H9 (cell line): ENCODE measurements at regions not wholly inside any gene's neighbourhood (a gene's known extent, or its start where the extent isn't known, plus 50 kb on each side); places are given as distances from the start of the nearest gene placed in this dataset.

Experiments
- DNase-seq: peaks from one replicate; pipeline ENCODE4 v3.0.0-alpha.2; 2017
- H2AFZ ChIP-seq: one replicate; pipeline ENCODE4 v1.6.1; 2013; ENCODE audit warnings: mild to moderate bottlenecking, low read length, control low read depth, moderate library complexity
- H2AK5ac ChIP-seq: 2 replicates; pipeline ENCODE4 v1.6.1; 2013; ENCODE audit warnings: low read length, control low read depth, mixed read lengths; ENCODE audit not compliant: insufficient read length
- H2BK120ac ChIP-seq: one replicate; pipeline ENCODE4 v1.6.1; 2013; ENCODE audit warnings: low read depth, mild to moderate bottlenecking, low read length, control low read depth, inconsistent platforms; ENCODE audit not compliant: poor library complexity, severe bottlenecking
- H2BK12ac ChIP-seq: 2 replicates; pipeline ENCODE4 v1.6.1; 2013; ENCODE audit warnings: low read length, control low read depth, mixed read lengths, low read depth; ENCODE audit not compliant: insufficient read length
- H2BK15ac ChIP-seq: 2 replicates; pipeline ENCODE4 v1.6.1; 2013; ENCODE audit warnings: low read depth, low read length, control low read depth
- H2BK20ac ChIP-seq: one replicate; pipeline ENCODE4 v1.6.1; 2013; ENCODE audit warnings: low read depth, mild to moderate bottlenecking, low read length, control low read depth, inconsistent platforms; ENCODE audit not compliant: poor library complexity, severe bottlenecking
- H2BK5ac ChIP-seq: 2 replicates; pipeline ENCODE4 v1.6.1; 2013; ENCODE audit warnings: low read length, control low read depth, mixed read lengths; ENCODE audit not compliant: insufficient read length
- H3K14ac ChIP-seq: 2 replicates; pipeline ENCODE4 v1.6.1; 2013; ENCODE audit warnings: low read length, control low read depth; ENCODE audit not compliant: insufficient read depth
- H3K18ac ChIP-seq: 2 replicates; pipeline ENCODE4 v1.6.1; 2013; ENCODE audit warnings: low read depth, mild to moderate bottlenecking, mixed read lengths, low read length, control low read depth; ENCODE audit not compliant: insufficient read length
- H3K23ac ChIP-seq: 2 replicates; pipeline ENCODE4 v1.6.1; 2013; ENCODE audit warnings: low read length, control low read depth, mixed read lengths, low read depth; ENCODE audit not compliant: insufficient read length
- H3K23me2 ChIP-seq: 2 replicates; pipeline ENCODE4 v1.6.1; 2013; ENCODE audit warnings: low read depth, mild to moderate bottlenecking, mixed read lengths, low read length, control low read depth; ENCODE audit not compliant: insufficient read length, poor library complexity, severe bottlenecking
- H3K27ac ChIP-seq: 2 replicates; pipeline ENCODE4 v1.5.1; 2013; ENCODE audit warnings: low read length, control low read depth, mixed read lengths, low read depth; ENCODE audit not compliant: insufficient read length
- H3K27me3 ChIP-seq: 2 replicates; pipeline ENCODE4 v1.6.1; 2013; ENCODE audit warnings: low read length, control low read depth, inconsistent platforms; ENCODE audit not compliant: insufficient read depth
- H3K4ac ChIP-seq: 2 replicates; pipeline ENCODE4 v1.6.1; 2013; ENCODE audit warnings: low read depth, mild to moderate bottlenecking, control low read depth, inconsistent platforms, low read length, moderate library complexity
- H3K4me1 ChIP-seq: 2 replicates; pipeline ENCODE4 v1.6.1; 2013; ENCODE audit warnings: low read length, control low read depth, inconsistent platforms; ENCODE audit not compliant: insufficient read depth
- H3K4me2 ChIP-seq: 2 replicates; pipeline ENCODE4 v1.6.1; 2013; ENCODE audit warnings: low read length, control low read depth, mixed read lengths; ENCODE audit not compliant: insufficient read length, insufficient read depth
- H3K56ac ChIP-seq: 2 replicates; pipeline ENCODE4 v1.6.1; 2013; ENCODE audit warnings: low read depth, mild to moderate bottlenecking, mixed read lengths, low read length, control low read depth; ENCODE audit not compliant: insufficient read length
- H3K79me1 ChIP-seq: 2 replicates; pipeline ENCODE4 v1.6.1; 2013; ENCODE audit warnings: low read depth, mild to moderate bottlenecking, moderate library complexity, low read length, control low read depth, inconsistent platforms; ENCODE audit not compliant: insufficient read depth, poor library complexity, severe bottlenecking
- H3K79me2 ChIP-seq: 2 replicates; pipeline ENCODE4 v1.6.1; 2013; ENCODE audit warnings: low read length, control low read depth, inconsistent platforms; ENCODE audit not compliant: insufficient read depth
- H3K9ac ChIP-seq: 2 replicates; pipeline ENCODE4 v1.6.1; 2013; ENCODE audit warnings: low read length, control low read depth, mixed read lengths; ENCODE audit not compliant: insufficient read length; ENCODE audit errors: extremely low read depth
- H3K9me3 ChIP-seq: one replicate; pipeline ENCODE4 v1.6.1; 2013; ENCODE audit warnings: low read depth, low read length, inconsistent platforms; ENCODE audit not compliant: control insufficient read depth
- H3T11ph ChIP-seq: one replicate; pipeline ENCODE4 v1.6.1; 2013; ENCODE audit warnings: mild to moderate bottlenecking, low read length, control low read depth, inconsistent platforms
- H4K20me1 ChIP-seq: one replicate; pipeline ENCODE4 v1.6.1; 2013; ENCODE audit not compliant: control insufficient read depth, insufficient read length, insufficient read depth
- H4K5ac ChIP-seq: 2 replicates; pipeline ENCODE4 v1.6.1; 2013; ENCODE audit warnings: low read depth, mild to moderate bottlenecking, mixed read lengths, low read length, control low read depth; ENCODE audit not compliant: insufficient read length
- H4K8ac ChIP-seq: replicated peaks from 2 replicates; pipeline ENCODE4 v1.6.1; 2013; ENCODE audit warnings: low read length, control low read depth, mixed read lengths, low read depth; ENCODE audit not compliant: insufficient read length
- H4K91ac ChIP-seq: 2 replicates; pipeline ENCODE4 v1.6.1; 2013; ENCODE audit warnings: low read depth, mild to moderate bottlenecking, moderate library complexity, mixed read lengths, low read length, control low read depth; ENCODE audit not compliant: insufficient read length
- H3K27ac Mint-ChIP-seq, 3 experiments: 2 replicates in 2 of 3; 3 replicates in 1 of 3; pipeline ENCODE4 v1.8.0; 2020 to 2021; ENCODE audit warnings: mixed read lengths in 3 of 3, mild to moderate bottlenecking in 1 of 3, moderate library complexity in 1 of 3
- H3K27me3 Mint-ChIP-seq: 2 replicates; pipeline ENCODE4 v1.8.0; 2021; ENCODE audit warnings: low read depth, mild to moderate bottlenecking, moderate library complexity, mixed read lengths
- H3K36me3 Mint-ChIP-seq, 3 experiments: 2 replicates in 2 of 3; 3 replicates in 1 of 3; pipeline ENCODE4 v1.8.0; 2020 to 2021; ENCODE audit warnings: low read depth in 3 of 3, mixed read lengths in 3 of 3; ENCODE audit not compliant: insufficient read depth in 1 of 3
- H3K4me1 Mint-ChIP-seq, 2 experiments: 2 replicates each; pipeline ENCODE4 v1.8.0; 2020; ENCODE audit warnings: mixed read lengths in 2 of 2
- H3K4me3 Mint-ChIP-seq, 2 experiments: 2 replicates in 1 of 2; 3 replicates in 1 of 2; pipeline ENCODE4 v1.8.0; 2020 to 2021; ENCODE audit warnings: mild to moderate bottlenecking in 2 of 2, mixed read lengths in 2 of 2, moderate library complexity in 1 of 2
- H3K9me3 Mint-ChIP-seq, 2 experiments: 2 replicates in 1 of 2; 3 replicates in 1 of 2; pipeline ENCODE4 v1.8.0; 2020; ENCODE audit warnings: mild to moderate bottlenecking in 2 of 2, mixed read lengths in 2 of 2, moderate library complexity in 1 of 2
- WGBS: extraction: QIAGEN DNeasy Blood & Tissue Kit; methylation state at CpG from one replicate; pipeline ENCODE4 v1.1.7; 2013; ENCODE audit warnings: missing lambda C conversion rate, low lambda C conversion rate, mixed read lengths; ENCODE audit not compliant: insufficient read length; ENCODE audit errors: extremely low coverage; 5-methylcytosine and 5-hydroxymethylcytosine counted together
- TF ChIP-seq, protein P1 (sequence below): fragments of 200-600 bp; sonication (generic); conservative IDR thresholded peaks from 3 replicates; pipeline ENCODE4 v1.8.0; 2021; ENCODE audit warnings: antibody characterized with exemption, mild to moderate bottlenecking

DNA sequence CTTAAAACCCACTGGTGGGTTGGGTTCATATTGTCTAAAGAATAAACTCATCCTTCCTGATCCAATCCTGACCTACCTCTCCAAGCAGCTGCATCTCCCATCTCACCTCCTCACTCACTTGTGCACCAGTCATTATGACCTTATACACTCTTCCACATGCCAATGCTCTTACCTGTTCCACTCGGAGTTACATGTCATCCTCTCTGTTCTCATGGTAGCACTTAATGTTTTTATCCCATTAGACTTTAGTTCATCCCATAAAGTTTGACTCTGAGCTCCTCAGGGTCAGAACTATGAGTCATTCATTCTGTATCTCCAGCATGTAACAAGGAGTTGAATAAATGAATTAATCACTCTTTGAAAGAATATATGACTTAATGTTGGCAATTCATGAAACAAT, 330.2 kb downstream of the KLF12 start:
- Histone ChIP-seq H3K79me2 (no peaks in the 10 kb centered on the region), H3T11ph (no peak overlapping the region), H3K9ac (no peak overlapping the region), H3K14ac (no peak overlapping the region), H3K56ac (no peak overlapping the region), H3K27me3 (no peaks in the 10 kb centered on the region), H4K20me1 (no peaks in the 10 kb centered on the region), H3K23me2 (no peaks in the 10 kb centered on the region), H4K91ac (no peak overlapping the region), H2BK20ac (no peak overlapping the region), H2BK15ac (no peak overlapping the region), H3K4me1 (no peaks in the 10 kb centered on the region), H3K23ac (no peak overlapping the region), H3K4ac (no peak overlapping the region), H4K5ac (no peak overlapping the region), H2BK12ac (no peak overlapping the region), H2AK5ac (no peak overlapping the region), H3K79me1 (no peaks in the 10 kb centered on the region), H2AFZ (no peak overlapping the region), H4K8ac (no peak overlapping the region), H3K9me3 (no peaks in the 10 kb centered on the region), H2BK5ac (no peak overlapping the region), H2BK120ac (no peak overlapping the region), H3K18ac (no peak overlapping the region), H3K27ac (no peak overlapping the region), H3K4me2 (no peak overlapping the region)
- WGBS = no CpG with 5 or more reads among the region's 1 CpG
- Mint-ChIP-seq H3K4me1 (peaks cover 0 to 5% of the 10 kb centered on the region in 2 experiments; a peak in 3 of 4 replicates), H3K27me3 (no peaks in the 10 kb centered on the region), H3K4me3 (no peak overlapping the region), H3K27ac (no peak overlapping the region), H3K36me3 (peaks cover 0 to under 1% (median 0%) of the 10 kb centered on the region in 3 experiments; a peak in 1 of 7 replicates), H3K9me3 (no peaks in the 10 kb centered on the region)
- no peak for DNase-seq
- TF ChIP-seq, protein P1, sequence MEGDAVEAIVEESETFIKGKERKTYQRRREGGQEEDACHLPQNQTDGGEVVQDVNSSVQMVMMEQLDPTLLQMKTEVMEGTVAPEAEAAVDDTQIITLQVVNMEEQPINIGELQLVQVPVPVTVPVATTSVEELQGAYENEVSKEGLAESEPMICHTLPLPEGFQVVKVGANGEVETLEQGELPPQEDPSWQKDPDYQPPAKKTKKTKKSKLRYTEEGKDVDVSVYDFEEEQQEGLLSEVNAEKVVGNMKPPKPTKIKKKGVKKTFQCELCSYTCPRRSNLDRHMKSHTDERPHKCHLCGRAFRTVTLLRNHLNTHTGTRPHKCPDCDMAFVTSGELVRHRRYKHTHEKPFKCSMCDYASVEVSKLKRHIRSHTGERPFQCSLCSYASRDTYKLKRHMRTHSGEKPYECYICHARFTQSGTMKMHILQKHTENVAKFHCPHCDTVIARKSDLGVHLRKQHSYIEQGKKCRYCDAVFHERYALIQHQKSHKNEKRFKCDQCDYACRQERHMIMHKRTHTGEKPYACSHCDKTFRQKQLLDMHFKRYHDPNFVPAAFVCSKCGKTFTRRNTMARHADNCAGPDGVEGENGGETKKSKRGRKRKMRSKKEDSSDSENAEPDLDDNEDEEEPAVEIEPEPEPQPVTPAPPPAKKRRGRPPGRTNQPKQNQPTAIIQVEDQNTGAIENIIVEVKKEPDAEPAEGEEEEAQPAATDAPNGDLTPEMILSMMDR = no peak
